Keratinocyte (primary cell): ENCODE measurements at regions not wholly inside any gene's neighbourhood (a gene's known extent, or its start where the extent isn't known, plus 50 kb on each side); places are given as distances from the start of the nearest gene placed in this dataset.

Experiments used
- DNase-seq: peaks from one replicate; pipeline ENCODE4 v3.0.0-alpha.2; 2011; ENCODE audit warnings: low read depth, missing footprints, low spot score
- FAIRE-seq: peaks from 2 replicates; lab custom pipeline; 2011; peaks lifted over from hg19 to GRCh38; lab: Jason Lieb, UNC
- H2AFZ ChIP-seq: 2 replicates; pipeline ENCODE4 v1.6.0; 2012; ENCODE audit warnings: low read length, control low read depth, inconsistent platforms; ENCODE audit not compliant: control insufficient read depth
- H3K27ac ChIP-seq: 2 replicates; pipeline ENCODE4 v1.5.1; 2011; ENCODE audit warnings: low read length; ENCODE audit not compliant: control insufficient read depth, insufficient read depth
- H3K27me3 ChIP-seq: 3 replicates; pipeline ENCODE4 v1.6.0; 2011; ENCODE audit warnings: low read length; ENCODE audit not compliant: control insufficient read depth, insufficient read depth; ENCODE audit errors: extremely low read depth
- H3K36me3 ChIP-seq, 2 experiments: 2 replicates in 1 of 2; 3 replicates in 1 of 2; pipeline ENCODE4 v1.5.1; 2011; ENCODE audit warnings: low read length in 2 of 2, mild to moderate bottlenecking in 1 of 2; ENCODE audit not compliant: control insufficient read depth in 2 of 2, insufficient read depth in 2 of 2; ENCODE audit errors: extremely low read depth in 1 of 2
- H3K4me1 ChIP-seq: 3 replicates; pipeline ENCODE4 v1.5.1; 2011; ENCODE audit warnings: low read length; ENCODE audit not compliant: control insufficient read depth, insufficient read depth; ENCODE audit errors: extremely low read depth
- H3K4me2 ChIP-seq: 3 replicates; pipeline ENCODE4 v1.6.0; 2011; ENCODE audit warnings: low read depth, low read length; ENCODE audit not compliant: control insufficient read depth, insufficient read depth; ENCODE audit errors: extremely low read depth
- H3K4me3 ChIP-seq, 3 experiments: fragments of 200-600 bp in 1 of 3; sonication (generic) in 1 of 3; 2 replicates in 2 of 3; 3 replicates in 1 of 3; pipeline ENCODE4 v1.5.1; 2011 to 2016; ENCODE audit warnings: low read length in 3 of 3, mild to moderate bottlenecking in 3 of 3, control low read depth in 2 of 3, inconsistent platforms in 1 of 3, low read depth in 1 of 3, mixed read lengths in 1 of 3, mixed run types in 1 of 3, moderate library complexity in 1 of 3; ENCODE audit not compliant: control insufficient read depth in 2 of 3, insufficient read depth in 2 of 3; ENCODE audit errors: extremely low read depth in 1 of 3
- H3K79me2 ChIP-seq: 2 replicates; pipeline ENCODE4 v1.6.0; 2012; ENCODE audit warnings: low read length; ENCODE audit not compliant: control insufficient read depth, insufficient read depth
- H3K9ac ChIP-seq: 3 replicates; pipeline ENCODE4 v1.6.0; 2011; ENCODE audit warnings: low read length; ENCODE audit not compliant: control insufficient read depth, insufficient read depth; ENCODE audit errors: extremely low read depth
- H3K9me1 ChIP-seq: 3 replicates; pipeline ENCODE4 v1.6.0; 2011; ENCODE audit warnings: low read length; ENCODE audit not compliant: control insufficient read depth, insufficient read depth; ENCODE audit errors: extremely low read depth
- H3K9me3 ChIP-seq: 2 replicates; pipeline ENCODE4 v1.5.1; 2012; ENCODE audit warnings: low read depth, low read length; ENCODE audit not compliant: control insufficient read depth
- H4K20me1 ChIP-seq: 3 replicates; pipeline ENCODE4 v1.6.0; 2011; ENCODE audit warnings: low read length; ENCODE audit not compliant: control insufficient read depth, insufficient read depth; ENCODE audit errors: extremely low read depth
- EZH2 ChIP-seq: IDR thresholded peaks from one replicate; pipeline ENCODE4 v1.6.1; 2012; ENCODE audit warnings: inconsistent platforms, mild to moderate bottlenecking, low read length, moderate library complexity
- dilution Hi-C: fragments of 300-500 bp; cut with MboI; formaldehyde crosslinking; loops from one replicate; pipeline ENCODE4 v1.7.0; 2020; ENCODE audit warnings: low sequenced_read_pairs; ENCODE audit not compliant: extremely low pct_ligation_motif_present
- TF ChIP-seq, protein P1 (sequence below), 3 experiments: IDR thresholded peaks in 1 of 3; conservative IDR thresholded peaks in 1 of 3; optimal IDR thresholded peaks in 1 of 3; 2 replicates in 2 of 3; 3 replicates in 1 of 3; pipeline versions ENCODE3 to v1.5.1; 2011; ENCODE audit warnings: low read length in 3 of 3, mild to moderate bottlenecking in 3 of 3, moderate library complexity in 2 of 3, control low read depth in 1 of 3, inconsistent platforms in 1 of 3; ENCODE audit not compliant: insufficient read depth in 2 of 3; ENCODE audit errors: extremely low read depth in 1 of 3

DNA sequence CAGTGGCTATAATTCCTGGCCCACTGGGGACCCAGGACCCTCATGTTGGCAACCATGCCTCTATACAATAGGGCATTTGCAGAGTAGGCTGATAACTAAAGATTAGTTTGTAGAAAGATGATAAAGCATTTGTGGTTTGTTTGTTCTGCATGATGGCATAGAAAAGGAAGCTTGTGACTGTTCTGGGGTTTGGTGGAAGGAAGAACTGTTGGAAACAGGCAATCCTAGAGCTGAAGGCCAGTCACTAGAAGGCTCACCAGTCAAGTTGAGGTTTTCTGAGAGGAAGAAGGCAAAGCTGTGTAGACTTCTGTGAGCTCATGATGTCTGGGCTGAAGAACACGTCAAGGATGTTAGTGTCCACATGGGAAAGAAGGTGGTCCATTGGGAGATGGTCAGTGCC lies 140.3 kb upstream of the VANGL1 start:
- TF ChIP-seq EZH2 = no peak
- TF ChIP-seq, protein P1, sequence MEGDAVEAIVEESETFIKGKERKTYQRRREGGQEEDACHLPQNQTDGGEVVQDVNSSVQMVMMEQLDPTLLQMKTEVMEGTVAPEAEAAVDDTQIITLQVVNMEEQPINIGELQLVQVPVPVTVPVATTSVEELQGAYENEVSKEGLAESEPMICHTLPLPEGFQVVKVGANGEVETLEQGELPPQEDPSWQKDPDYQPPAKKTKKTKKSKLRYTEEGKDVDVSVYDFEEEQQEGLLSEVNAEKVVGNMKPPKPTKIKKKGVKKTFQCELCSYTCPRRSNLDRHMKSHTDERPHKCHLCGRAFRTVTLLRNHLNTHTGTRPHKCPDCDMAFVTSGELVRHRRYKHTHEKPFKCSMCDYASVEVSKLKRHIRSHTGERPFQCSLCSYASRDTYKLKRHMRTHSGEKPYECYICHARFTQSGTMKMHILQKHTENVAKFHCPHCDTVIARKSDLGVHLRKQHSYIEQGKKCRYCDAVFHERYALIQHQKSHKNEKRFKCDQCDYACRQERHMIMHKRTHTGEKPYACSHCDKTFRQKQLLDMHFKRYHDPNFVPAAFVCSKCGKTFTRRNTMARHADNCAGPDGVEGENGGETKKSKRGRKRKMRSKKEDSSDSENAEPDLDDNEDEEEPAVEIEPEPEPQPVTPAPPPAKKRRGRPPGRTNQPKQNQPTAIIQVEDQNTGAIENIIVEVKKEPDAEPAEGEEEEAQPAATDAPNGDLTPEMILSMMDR (optimal IDR thresholded peaks at IDR 0.05 in 1 of 3, IDR thresholded peaks at IDR 0.05 in 1 of 3, conservative IDR thresholded peaks at IDR 0.05 in 1 of 3; ENCODE audit: extremely low read depth in 1 of 3, insufficient read depth in 2 of 3, low read length in 3 of 3) = no peak
- no peak overlapping the region for H3K4me2 ChIP-seq
- DNase-seq (no peak), FAIRE-seq (peak; percentile 65)
- H4K20me1 ChIP-seq = no peaks in the 10 kb centered on the region
- no peaks in the 10 kb centered on the region for H3K9me3 ChIP-seq
- no peaks in the 10 kb centered on the region for H3K9me1 ChIP-seq
- H3K79me2 ChIP-seq = no peaks in the 10 kb centered on the region
- no peak overlapping the region for H3K27ac ChIP-seq
- dilution Hi-C loops = no loop called here
- no peaks in the 10 kb centered on the region for H3K27me3 ChIP-seq
- H3K36me3 ChIP-seq = no peaks in the 10 kb centered on the region
- no peak overlapping the region for H3K4me3 ChIP-seq
- H3K9ac ChIP-seq = no peak overlapping the region
- H3K4me1 ChIP-seq = peaks cover 18% of the 10 kb centered on the region
- no peak overlapping the region for H2AFZ ChIP-seq

DNA sequence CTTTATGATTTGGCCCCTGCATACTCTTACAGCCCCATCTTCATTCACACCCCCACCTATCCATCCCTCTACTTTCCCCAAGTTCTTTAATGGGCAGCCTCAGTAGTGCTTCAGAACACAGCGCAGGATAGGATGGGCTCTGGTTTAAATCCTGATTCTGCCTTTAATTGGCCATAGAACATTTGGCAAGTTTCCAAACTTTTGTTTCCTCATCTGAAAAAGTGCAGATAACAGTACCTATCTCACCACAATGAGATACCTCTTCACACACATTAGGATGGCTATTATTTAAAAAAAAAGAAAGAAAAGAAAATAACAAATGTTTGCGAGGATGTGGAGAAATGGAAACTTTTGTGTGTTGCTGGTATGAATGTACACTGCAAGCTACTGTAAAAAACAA lies 142.5 kb upstream of the VANGL1 start:
- H3K36me3 ChIP-seq = no peaks in the 10 kb centered on the region
- no peak overlapping the region for H3K4me2 ChIP-seq
- peaks cover 30% of the 10 kb centered on the region for H3K4me1 ChIP-seq
- no peaks in the 10 kb centered on the region for H4K20me1 ChIP-seq
- no peaks in the 10 kb centered on the region for H3K9me1 ChIP-seq
- TF ChIP-seq, protein P1 (optimal IDR thresholded peaks at IDR 0.05 in 1 of 3, IDR thresholded peaks at IDR 0.05 in 1 of 3, conservative IDR thresholded peaks at IDR 0.05 in 1 of 3; ENCODE audit: extremely low read depth in 1 of 3, insufficient read depth in 2 of 3, low read length in 3 of 3) = no peak
- no peak for TF ChIP-seq EZH2
- no peak overlapping the region for H3K27ac ChIP-seq
- H3K9me3 ChIP-seq = no peaks in the 10 kb centered on the region
- H3K79me2 ChIP-seq = no peaks in the 10 kb centered on the region
- no peak overlapping the region for H3K9ac ChIP-seq
- no peaks in the 10 kb centered on the region for H3K27me3 ChIP-seq
- no peak for FAIRE-seq
- H2AFZ ChIP-seq = no peak overlapping the region
- dilution Hi-C loops = no loop called here
- no peak for DNase-seq
- H3K4me3 ChIP-seq = no peak overlapping the region
